RWPE2 (cell line): ENCODE measurements at regions not wholly inside any gene's neighbourhood (a gene's known extent, or its start where the extent isn't known, plus 50 kb on each side); places are given as distances from the start of the nearest gene placed in this dataset.

Experiments used
- ATAC-seq: fragments of 200-7000 bp; cut with Tn5 transposase; 3 replicates; pipeline ENCODE4 v1.9.1; 2021; ENCODE audit warnings: low read depth
- DNase-seq: peaks from one replicate; pipeline ENCODE4 v3.0.0-alpha.2; 2020; ENCODE audit warnings: low spot score
- H3K27ac ChIP-seq: fragments of 450-650 bp; 2 replicates; pipeline ENCODE4 v1.5.1; 2017; ENCODE audit warnings: mild to moderate bottlenecking; ENCODE audit not compliant: poor library complexity, severe bottlenecking
- H3K27me3 ChIP-seq: fragments of 250-450 bp; sonication (Bioruptor Pico); 2 replicates; pipeline ENCODE4 v1.5.1; 2021; ENCODE audit warnings: mild to moderate bottlenecking, moderate library complexity; ENCODE audit not compliant: insufficient read depth, poor library complexity, severe bottlenecking
- H3K36me3 ChIP-seq: fragments of 250-450 bp; sonication (Bioruptor Pico); 2 replicates; pipeline ENCODE4 v1.5.1; 2020; ENCODE audit warnings: low read depth, mild to moderate bottlenecking, moderate library complexity
- H3K4me1 ChIP-seq: fragments of 250-450 bp; sonication (Bioruptor Pico); 2 replicates; pipeline ENCODE4 v1.5.1; 2021; ENCODE audit warnings: mild to moderate bottlenecking, moderate library complexity; ENCODE audit not compliant: insufficient read depth, poor library complexity, severe bottlenecking
- H3K4me3 ChIP-seq: fragments of 250-450 bp; sonication (Bioruptor Pico); 2 replicates; pipeline ENCODE4 v1.5.1; 2021; ENCODE audit warnings: mild to moderate bottlenecking, moderate library complexity; ENCODE audit not compliant: severe bottlenecking
- H3K9me3 ChIP-seq: fragments of 250-450 bp; sonication (Bioruptor Pico); 2 replicates; pipeline ENCODE4 v1.5.1; 2021; ENCODE audit warnings: mild to moderate bottlenecking, moderate library complexity; ENCODE audit not compliant: severe bottlenecking
- CTCF ChIP-seq: fragments of 450-650 bp; IDR thresholded peaks from one replicate; pipeline ENCODE4 v1.5.1; 2017; ENCODE audit warnings: mild to moderate bottlenecking, moderate library complexity; ENCODE audit not compliant: poor library complexity, severe bottlenecking

GRCh38 chr7:25788371-25788770, 363.6 kb upstream of the NFE2L3 start:
- Histone ChIP-seq H3K4me3 (no peak overlapping the region), H3K27ac (no peak overlapping the region), H3K36me3 (no peaks in the 10 kb centered on the region), H3K27me3 (no peaks in the 10 kb centered on the region), H3K4me1 (no peaks in the 10 kb centered on the region), H3K9me3 (no peaks in the 10 kb centered on the region)
- ATAC-seq = no peak
- no peak for DNase-seq
- TF ChIP-seq CTCF = no peak

GRCh38 chr7:25788961-25789620, 362.9 kb upstream of the NFE2L3 start:
- DNase-seq = no peak
- H3K27me3 ChIP-seq = no peaks in the 10 kb centered on the region
- H3K4me3 ChIP-seq = no peak overlapping the region
- H3K36me3 ChIP-seq = no peaks in the 10 kb centered on the region
- H3K9me3 ChIP-seq = no peaks in the 10 kb centered on the region
- TF ChIP-seq CTCF = no peak
- no peaks in the 10 kb centered on the region for H3K4me1 ChIP-seq
- no peak overlapping the region for H3K27ac ChIP-seq
- no peak for ATAC-seq

- TF ChIP-seq CTCF = no peak
- Histone ChIP-seq H3K4me1 (no peaks in the 10 kb centered on the region), H3K36me3 (no peaks in the 10 kb centered on the region), H3K27me3 (no peaks in the 10 kb centered on the region), H3K4me3 (no peak overlapping the region), H3K9me3 (no peaks in the 10 kb centered on the region), H3K27ac (no peak overlapping the region)
- DNase-seq = no peak
- ATAC-seq = no peak
Observed at GRCh38 chr7:25789701-25790640, 362.0 kb upstream of the NFE2L3 start.

GRCh38 chr7:25790963-25791362, 361.0 kb upstream of the NFE2L3 start:
- H3K27me3 ChIP-seq = no peaks in the 10 kb centered on the region

More at GRCh38 chr7:25790963-25791362, 361.0 kb upstream of the NFE2L3 start:
- Histone ChIP-seq H3K4me3 (no peak overlapping the region), H3K27ac (no peak overlapping the region), H3K9me3 (no peaks in the 10 kb centered on the region), H3K4me1 (no peaks in the 10 kb centered on the region), H3K36me3 (no peaks in the 10 kb centered on the region)
- TF ChIP-seq CTCF = no peak
- DNase-seq (no peak), ATAC-seq (no peak)
